ENCODE measurements at regions not wholly inside any gene's neighbourhood (a gene's known extent, or its start where the extent isn't known, plus 50 kb on each side); places are given as distances from the start of the nearest gene placed in this dataset.
A peak's percentile ranks its signal among the peaks of the same experiment; 100 is the strongest.
"Not testable (repeated sequence)": the region's sequence is repeated elsewhere in the genome, so short reads cannot be mapped to it uniquely, and the experiment has no call there.

DNA sequence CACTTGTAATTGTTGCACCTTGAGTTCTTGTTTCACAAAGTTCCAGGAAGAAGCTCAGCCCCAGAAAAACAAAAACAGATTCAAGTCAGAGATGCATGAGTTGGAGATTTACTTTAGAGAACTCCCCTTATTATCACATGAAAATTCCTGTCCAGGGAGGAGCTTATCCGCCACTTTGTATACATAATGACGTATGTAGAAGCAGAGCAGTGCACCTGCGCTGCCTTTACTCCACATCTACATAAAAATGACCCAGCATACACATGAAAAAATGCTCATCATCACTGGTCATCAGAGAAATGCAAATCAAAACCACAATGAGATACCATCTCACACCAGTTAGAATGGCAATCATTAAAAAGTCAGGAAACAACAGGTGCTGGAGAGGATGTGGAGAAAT lies 73.3 kb upstream of the ZSWIM2 start:
- not testable (repeated sequence) for DNase-seq

DNA sequence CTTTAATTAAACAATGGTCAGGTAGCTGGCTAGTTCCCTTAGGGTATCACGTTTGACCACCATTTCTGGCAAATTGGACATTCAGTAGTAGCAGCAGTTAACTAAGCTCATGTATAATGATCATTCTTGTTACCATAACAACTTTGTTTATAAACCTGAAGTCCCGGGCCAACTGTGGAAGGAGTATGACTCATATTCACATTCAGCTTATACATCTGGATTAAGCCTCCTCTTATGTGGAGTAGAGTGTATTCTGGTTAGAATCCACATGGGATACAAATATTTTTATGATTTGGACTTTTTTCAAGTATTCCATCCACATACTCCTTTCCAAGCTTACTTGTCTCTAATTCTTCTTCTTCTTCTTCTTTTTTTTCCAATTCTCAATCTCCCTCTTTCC lies 70.3 kb upstream of the ZSWIM2 start:
- DNase-seq = no peak

DNA sequence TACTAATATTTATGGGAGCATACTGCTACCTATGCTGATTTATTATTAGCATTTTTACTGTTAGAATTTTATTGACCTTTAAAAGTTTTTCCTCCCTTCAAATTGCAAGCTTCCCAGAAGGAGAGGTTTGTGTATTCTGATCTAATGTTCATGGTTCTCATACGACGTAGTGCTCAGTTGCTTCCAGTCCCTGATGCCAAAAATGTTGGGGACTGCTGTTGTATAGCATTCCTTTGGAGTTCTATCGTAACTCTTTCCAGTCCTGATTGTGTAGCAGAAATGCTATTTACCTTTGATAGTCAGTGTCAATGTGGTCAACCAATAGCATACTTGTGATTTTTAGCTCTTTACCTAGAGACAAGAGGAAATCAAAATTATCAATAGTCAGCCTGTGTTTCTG lies 69.5 kb upstream of the ZSWIM2 start:
- DNase-seq = no peak

DNA sequence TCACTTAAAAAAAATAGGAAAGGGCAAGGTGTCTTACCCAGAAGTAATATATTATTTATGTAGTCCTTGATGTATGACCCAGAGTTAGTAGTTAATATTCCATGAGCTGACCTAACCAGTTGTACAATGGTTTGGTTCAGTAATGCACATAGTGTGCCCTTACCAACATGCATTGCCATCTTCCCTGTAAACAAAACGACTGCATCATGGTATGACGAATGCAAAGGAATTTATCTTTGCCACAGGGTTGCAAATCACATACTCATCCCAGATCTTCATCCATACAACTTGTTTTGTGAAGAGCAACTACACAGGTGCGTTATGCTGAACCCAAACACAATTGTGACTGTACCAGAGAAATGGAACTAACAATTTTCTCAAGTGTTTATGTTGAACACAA lies 68.9 kb upstream of the ZSWIM2 start:
- no peak for DNase-seq

DNA sequence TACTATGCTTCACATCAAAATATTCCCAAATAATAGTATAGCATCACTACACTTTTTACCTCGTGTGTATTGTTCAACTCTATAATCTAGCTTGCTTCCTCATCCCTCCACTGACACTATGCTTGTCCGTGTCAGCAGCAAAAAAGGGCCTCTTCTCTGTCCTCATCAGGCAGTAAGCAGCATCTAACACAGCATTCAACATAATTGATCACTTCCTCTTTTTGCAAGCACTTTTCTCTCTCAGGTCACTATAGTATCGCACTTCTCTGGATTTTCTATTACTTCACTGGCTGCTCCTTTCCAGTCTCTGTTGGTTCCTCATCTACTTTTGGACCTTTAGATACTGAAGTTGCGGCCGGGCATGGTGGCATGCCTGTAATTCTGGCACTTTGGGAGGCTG lies 64.9 kb upstream of the ZSWIM2 start:
- peak; percentile 88 for DNase-seq

DNA sequence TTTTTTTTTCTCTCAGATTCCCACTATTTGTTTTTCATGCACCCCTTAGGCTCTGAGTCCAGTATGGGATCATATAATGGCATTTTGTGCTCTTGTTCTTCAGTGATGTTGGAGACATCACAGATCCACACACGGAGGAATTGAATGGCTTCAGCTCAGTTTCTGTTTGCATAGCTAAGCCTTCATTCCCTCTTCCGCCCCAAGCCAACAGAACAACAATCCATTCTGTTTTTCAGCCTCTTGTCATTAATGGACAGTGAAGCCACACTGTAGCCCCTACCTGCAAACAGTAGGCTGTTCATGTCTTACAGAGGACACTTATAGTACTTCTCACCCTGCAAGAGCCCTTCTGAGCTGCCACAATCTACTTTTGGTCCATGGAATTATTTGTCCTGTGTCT lies 64.0 kb upstream of the ZSWIM2 start:
- DNase-seq = no peak

DNA sequence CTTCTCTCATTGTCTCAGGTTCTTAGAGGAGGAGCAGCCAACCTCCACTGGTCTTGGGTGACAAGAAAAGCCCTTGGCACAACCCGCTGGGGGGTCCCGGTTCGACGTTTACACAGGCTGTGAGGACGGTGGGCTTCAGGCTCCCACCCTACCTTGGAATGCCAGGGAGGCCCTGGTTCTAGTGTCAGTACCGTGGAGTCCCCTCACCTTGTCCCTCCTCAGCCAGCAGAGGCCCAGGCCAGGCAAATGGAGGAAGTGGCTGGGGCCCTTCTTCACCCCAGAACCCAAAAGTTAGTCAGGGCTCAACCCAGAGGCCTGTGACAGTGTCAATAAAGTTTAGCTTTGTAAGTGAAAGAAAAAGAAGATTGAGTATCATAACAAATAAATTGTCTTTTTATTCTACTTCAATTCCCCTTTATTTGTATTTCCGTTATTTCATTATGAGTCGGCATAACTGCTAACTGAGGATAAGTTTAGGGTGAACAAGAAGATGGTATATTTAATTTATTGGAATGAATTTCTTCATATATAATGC lies 62.6 kb upstream of the ZSWIM2 start:
- DNase-seq = no peak

DNA sequence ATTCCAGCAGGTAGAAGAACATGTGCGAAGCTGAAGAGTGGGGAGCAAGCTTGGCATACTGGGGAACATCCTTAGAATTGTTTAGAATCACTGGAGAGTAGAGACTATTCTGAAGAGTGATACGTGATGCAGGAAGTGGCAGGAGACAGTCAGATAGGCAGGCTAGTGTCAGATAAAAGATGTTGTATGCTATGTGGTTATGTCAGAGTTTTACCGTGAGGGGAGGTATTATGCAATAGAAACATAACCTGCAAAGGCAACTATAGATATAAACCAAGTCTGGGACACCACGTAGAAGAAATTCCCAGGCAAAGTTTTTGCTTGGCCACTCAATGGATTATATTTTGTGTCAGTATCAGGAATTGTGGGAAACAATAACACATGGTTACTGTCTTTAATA lies 62.0 kb upstream of the ZSWIM2 start:
- no peak for DNase-seq

DNA sequence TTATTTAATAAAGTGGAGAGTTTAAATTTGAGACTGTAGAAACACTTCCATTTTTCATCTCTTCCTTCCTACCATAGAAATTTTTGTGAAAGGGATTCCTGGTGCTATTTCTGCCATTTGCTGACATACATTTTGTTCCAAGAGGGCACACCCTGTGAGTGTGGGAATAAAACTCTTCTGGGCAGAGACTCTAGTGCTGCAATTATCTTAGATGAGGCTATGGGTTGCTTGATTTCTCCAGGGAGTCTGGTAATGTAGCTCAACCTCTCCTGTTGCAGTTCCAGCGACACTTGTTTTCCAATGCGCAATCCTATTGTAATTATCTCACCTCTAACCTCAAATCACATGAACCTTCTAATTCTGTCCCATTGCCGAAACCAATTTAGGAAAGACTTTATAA lies 60.1 kb upstream of the ZSWIM2 start:
- DNase-seq = no peak

DNA sequence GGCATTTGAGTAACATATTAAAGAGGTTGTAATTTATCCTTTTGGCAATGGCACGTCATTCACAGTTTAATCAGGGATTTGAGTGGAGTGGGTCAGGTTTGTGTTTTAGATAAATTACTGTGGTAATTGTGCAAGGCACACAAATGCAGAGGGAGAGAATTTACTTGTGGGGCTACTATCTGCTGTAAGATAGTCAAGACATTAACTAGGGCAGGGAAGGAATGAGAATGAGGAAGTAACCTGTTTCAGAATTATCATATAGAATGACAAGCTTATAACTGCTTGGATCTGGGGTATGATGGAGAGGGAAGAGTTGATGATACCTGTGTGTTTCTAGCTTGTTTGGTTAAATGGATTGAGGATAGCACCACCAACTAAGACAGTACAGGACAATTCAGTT lies 58.9 kb upstream of the ZSWIM2 start:
- no peak for DNase-seq

DNA sequence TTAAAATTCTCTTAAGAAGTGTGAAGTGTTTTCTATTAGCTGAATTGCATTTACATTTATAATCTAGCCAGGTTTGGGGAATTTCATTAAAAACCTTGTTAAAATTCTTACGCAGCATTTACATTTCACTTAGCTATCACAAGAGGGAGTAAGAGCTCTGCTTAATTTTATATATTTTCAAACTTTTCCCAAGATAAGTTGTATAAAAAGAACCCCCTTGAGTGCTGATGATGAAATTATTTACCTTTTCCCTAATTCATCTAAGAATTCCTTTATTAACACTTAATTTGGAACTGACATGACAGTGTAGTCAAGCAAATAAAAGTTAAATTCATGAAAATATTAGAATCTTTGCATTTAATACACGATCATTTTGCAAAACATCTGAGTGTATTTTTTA lies 54.2 kb upstream of the ZSWIM2 start:
- no peak for DNase-seq

All from MV-4-11 (cell line).